Fibroblast of skin of scalp (primary cell): ENCODE measurements at regions not wholly inside any gene's neighbourhood (a gene's known extent, or its start where the extent isn't known, plus 50 kb on each side); places are given as distances from the start of the nearest gene placed in this dataset.

ENCODE experiments used
- DNase-seq: peaks from one replicate; pipeline ENCODE4 v3.0.0-alpha.2; 2013

DNA sequence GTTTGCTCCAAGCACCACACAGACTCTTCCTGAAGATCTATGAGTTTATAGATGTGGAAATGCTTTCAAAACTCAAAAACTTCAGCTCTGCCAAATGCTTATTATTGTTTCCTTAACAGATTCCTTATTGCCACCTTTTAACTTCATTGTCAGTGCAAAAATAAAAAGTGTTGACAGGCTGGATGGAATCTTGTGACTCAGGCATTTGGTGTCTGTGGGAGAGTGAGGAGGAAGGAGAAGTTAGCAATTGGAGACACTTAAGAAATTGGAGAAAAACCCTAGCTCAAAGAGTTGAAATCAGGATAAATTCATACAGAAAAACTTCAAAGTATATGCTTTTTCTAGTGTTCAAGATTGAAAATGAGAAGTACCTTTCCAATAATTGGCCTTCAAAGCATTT, 140.6 kb upstream of the PUM3 start:
- DNase-seq, result peak; percentile 65

DNA sequence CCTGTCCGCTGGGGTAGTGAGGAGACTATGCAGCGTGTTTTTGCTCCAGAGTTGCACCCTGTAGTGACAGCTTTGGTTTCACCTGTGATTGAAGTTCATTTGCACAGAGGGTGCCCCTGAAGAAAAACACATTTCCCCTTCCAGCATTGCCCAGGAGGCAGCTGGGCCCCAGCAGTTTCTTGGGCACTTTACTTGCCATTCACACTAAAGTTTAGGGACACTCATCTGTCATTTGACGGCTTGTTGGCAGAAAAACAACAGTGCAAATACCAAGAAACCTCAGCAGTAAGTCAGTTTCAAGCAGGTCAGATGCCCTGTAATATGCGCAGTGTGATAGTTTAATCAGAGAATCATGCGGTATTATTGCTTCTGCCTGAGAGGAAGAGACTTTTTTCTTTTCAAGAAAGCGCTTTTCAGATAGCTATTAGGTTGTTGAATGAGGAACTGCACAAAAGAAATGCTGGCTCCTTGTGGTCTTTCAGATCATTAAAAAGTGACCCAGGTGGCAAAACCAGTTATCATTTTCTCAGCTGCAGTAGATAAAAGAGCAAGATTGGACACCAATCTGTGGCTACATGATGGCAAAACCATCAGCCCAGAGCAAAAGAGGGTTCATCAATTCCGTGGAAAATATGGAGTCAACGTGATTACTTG, 136.2 kb upstream of the PUM3 start:
- no peak for DNase-seq

DNA sequence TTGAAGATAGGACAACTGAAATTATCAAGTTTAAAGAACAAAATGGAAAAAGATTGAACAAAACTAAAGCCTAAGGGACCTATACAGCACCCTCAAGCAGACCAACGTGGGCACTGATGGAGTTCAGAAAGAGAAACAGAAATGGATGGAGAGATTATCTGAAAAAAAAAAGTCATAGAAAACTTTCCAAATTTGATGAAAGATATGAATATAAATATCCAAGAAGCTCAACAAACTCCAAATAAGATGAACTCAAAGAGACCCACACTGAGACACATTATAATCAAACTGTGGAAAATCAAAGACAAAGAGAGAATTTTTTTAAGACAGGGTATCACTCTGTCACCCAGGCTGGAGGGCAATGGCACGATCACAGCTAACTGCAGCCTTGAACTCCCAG, 128.6 kb upstream of the PUM3 start:
- no peak for DNase-seq

DNA sequence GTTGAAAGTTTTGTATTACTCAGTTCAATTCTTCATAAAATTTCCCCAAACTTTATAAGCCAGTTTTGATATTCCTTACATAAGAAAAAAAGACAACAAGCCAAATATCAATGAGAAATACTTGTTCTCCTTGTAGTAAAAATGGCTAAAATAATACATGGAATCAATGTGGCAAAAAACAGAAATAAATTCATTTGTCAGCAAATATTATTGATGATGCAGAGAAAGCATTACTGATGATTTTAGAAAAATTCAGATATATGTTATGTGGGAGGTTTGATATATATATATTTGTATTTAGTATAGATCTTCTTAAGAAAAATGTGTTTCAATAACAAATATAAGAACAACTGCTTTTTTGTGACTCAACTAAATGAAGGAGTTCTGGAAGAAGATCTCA, 127.0 kb upstream of the PUM3 start:
- no peak for DNase-seq

DNA sequence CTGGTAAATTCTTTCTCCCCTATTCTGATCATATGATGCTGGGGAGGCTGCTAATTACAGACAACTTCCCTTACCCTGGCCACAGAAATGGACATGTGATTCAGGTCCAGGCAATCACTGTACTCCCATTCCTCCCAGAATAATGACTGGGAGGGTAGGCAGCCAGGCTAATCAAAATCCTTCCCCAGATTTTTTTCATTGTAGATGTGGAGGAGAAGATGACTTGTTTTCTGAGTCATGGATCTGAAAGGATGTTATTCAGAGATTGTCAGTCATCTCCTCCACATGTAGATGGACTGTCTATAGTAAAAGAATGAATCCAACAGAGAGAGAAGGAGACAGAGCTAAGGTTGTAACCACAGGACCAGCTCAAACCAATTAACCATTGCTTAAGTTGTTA, 123.9 kb upstream of the PUM3 start:
- DNase-seq, result peak; percentile 44

DNA sequence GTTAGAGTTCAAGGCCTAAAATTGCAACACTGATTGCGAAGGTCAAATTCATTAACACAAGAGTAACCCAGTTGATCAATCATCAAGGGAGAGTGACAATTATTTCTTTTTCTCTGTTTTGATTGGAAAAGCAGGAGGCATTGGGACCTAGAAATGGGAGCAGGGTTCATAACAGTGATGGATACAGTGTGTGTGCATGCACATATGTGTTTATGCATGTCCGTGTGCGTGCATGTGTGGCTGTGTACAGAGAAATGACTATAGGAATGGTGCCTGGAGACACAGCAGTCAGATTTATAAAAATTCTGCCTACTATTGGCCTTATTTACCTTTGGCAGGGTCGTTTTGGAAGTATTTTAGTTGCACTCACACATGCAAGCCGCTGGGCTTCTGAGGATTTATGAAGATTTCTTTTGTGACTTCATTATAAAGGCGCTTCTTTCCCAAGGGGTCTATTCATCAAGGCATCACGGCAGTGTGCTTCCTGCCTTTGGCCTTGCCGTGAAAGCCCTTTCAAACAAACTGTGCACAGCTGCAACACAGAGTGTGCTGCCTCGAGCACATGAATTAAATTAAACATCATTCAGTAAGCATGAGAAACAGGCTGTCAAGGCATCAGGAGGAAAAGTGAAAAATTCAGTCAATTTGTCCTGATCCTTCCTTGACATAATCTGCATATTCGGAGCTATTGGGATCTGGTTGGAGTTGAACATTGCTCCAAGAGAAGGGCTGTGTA, 122.8 kb upstream of the PUM3 start:
- DNase-seq, result no peak

DNA sequence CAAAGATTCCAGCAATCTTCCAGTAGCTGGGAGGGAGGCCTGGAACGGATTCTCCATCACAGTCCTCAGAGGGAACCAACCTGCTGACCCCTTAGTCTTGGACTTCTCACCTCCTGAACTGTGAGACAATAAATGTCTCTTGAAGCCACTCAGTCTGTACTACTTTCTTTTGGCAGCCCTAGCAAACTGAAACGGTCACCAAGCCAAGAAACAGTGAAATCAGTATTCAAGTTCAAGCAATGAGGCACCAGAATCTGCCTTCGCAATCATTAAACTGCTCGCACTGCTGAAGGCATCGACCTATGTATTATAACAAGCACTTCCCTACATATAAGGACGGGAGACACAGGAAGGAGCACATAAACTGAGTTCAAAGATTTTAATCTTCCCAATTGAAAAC, 120.6 kb upstream of the PUM3 start:
- no peak for DNase-seq

DNA sequence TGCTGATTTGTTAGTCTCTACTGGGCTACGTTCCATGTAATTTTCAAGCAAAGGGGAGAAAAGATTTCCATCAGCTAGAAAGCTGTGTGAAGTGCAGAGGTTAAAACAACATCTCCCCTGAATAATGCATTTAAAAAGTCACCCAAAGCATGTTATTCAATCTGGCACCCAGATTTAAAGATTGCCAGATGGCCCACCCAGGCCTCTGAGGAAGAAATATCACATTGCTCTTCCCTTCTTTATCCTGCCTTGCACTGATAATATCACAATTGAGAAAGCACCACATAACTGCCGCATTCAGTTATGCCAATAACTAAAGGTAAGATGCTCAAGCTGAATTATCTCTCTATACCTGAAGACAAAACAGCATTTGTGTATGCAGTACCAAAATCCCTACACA, 119.4 kb upstream of the PUM3 start:
- DNase-seq, result no peak

DNA sequence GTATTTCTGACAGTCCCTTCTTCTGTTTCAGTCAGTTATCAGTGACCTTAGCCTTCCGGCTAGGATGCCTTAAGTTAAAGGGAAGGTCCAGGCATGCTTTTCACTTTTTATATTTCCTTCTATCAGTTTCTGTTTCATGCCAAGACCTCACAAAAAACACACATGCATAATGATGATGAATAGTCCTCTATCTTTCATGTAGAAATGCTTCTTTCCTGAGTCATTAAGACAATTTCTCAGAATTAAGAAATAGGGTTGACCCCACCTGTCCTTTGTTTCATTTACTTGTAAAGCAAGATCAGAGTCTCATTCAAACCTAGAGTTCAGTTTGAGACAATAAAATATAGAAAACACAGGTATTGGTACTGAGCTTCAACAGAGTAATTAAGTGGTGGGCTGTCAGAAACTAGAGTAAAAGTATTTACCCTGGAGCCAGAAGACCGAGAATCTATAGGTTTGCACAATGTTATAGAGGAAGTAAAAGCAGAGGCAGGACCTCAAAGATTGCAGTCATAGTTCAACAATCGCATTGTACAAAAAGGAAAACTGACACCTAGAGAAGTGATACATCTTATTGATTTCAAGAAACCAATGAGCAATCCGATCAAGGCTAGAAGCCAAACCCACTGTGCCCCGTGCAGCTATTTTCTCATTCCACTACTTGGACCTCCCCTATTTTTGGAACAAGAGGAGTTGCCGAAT, 118.7 kb upstream of the PUM3 start:
- no peak for DNase-seq

DNA sequence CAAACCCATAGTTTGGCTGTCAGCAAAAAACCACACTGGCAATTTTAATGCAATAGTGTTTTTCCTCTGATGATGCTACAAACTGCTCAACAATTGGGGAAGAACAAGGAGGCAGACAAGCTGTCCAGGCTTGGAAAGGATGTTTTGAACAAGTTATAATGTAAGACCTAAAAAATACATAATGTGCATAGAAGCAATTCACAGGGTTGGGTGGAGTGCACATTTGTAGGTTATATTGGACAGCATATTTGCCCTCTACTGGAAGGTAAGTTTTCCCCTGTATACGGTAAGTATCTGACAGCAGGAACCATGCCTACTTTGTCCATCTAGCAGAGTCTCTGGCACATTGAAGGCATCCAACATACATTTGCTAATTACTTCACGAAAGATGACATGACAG, 114.3 kb upstream of the PUM3 start:
- DNase-seq, result no peak

DNA sequence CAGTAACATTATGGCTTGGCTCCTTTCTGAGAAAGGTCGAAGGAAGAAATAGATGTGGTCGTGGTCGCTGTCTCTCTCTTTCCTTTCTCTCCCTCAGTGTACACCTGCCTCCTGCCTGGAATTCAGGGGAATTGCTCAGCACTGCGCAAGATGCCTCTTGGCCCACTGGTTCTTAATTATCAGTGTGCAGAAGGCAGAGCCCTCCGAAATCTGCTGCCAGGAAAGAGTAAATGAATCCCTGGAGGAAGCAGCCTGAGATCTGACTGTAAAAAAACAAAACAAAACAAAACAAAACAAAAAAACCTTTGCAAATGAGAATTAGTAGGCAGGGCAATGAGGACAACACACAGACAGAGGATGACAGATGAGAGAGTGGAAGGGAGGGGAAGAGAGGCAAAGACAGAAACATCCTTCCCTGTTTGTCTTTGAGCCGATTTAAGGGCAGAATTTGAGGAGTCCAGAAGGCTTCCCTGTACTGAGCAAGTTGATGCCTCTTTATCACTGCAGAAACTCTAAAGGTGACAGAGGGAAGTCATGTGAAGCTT, 113.8 kb upstream of the PUM3 start:
- DNase-seq, result no peak

DNA sequence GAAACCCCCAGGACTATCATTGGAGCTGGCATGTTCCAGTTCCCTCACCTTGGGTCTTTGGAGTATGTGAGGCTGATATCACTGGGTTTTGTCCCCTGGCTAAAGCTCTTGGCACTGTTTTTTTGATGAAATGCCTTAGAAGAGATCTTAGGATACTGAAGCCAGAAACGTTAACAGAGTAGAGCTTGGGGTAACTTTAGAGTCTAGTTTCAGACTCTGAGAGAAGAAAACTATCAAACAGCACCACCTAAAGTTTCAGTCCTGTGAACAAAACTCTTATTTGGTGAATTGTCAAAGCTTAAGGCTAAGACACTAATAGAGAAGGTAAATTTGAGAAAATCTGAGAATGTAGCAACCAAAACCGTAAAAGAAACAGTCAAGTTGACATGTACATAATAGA, 111.7 kb upstream of the PUM3 start:
- no peak for DNase-seq

DNA sequence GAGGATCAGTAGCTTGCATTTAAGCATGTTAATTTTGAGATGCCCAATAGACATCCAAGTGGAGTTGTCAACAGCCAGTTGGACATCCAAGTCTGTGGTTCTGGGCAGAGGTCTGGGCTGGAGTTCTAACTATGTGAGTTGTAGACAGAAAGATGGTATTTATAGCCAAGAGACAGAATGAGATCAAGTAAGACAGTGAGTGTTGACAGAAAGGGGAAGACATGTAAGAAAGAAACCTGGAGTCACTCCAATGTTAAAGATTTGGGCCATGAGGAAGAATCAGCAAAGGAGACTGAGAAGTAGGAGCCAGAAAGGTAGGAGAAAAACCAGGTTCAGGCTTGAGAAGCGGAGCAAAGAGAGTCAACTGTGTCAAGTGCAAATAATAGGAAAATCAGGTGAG, 95.5 kb upstream of the PUM3 start:
- no peak for DNase-seq

DNA sequence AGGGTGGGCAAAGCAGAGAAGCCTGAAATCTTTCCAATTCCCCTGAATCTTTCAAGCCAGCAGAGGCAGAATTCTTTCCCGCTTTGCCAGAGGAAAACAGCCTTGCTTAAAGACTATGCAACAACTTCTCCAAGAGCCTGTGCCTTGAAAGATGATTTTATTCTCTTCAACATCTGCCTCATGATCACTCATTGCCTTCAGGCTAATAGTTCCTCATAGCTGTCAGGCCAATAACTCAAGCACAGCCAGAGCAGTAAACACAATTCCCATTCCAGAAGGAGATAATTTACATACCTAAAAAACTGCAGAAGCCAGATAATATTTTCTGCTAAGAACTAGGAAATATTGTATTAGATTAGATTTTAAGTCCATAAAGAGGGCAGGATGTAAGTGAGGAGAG, 92.3 kb upstream of the PUM3 start:
- DNase-seq, result no peak

DNA sequence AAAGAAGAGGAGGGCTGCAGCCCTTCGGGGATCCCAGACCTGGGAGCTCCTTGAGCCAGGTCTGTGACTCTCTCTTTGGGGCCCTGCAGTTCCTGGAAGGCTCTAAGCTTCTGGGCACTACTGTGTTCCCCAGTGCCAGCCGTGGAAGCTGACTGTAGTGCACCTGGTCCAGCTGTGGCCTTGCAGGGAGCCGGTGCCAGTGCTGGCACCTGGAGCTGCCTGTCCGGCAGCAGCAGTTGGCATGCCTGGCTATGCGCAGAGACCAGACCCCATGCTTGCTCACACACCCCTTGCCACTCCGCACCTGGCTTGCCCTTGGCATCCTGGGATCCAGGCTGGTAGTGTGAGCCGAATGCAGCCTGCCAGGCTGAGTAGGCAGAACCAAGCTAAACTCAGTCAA, 91.0 kb upstream of the PUM3 start:
- DNase-seq, result no peak

DNA sequence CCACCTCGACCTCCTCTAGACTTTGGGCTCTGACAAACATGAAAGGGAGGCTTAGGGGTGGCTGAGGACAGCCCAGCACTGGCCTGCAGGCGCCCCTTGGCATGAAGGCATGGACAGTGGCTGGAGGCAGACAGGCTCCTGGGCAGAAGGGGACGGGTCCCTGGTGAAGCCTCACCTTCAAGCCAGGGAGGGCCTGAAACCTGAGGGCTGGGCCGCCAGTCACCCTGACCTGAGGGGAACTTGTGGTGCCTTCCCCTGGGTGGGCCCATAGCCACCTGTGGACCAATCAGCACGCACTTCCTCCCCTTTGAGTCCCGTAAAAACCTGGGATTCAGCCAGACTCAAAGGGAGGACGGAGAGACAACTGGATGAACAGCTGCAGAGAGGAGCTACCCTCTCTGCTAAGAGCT, 90.4 kb upstream of the PUM3 start:
- DNase-seq, result no peak

DNA sequence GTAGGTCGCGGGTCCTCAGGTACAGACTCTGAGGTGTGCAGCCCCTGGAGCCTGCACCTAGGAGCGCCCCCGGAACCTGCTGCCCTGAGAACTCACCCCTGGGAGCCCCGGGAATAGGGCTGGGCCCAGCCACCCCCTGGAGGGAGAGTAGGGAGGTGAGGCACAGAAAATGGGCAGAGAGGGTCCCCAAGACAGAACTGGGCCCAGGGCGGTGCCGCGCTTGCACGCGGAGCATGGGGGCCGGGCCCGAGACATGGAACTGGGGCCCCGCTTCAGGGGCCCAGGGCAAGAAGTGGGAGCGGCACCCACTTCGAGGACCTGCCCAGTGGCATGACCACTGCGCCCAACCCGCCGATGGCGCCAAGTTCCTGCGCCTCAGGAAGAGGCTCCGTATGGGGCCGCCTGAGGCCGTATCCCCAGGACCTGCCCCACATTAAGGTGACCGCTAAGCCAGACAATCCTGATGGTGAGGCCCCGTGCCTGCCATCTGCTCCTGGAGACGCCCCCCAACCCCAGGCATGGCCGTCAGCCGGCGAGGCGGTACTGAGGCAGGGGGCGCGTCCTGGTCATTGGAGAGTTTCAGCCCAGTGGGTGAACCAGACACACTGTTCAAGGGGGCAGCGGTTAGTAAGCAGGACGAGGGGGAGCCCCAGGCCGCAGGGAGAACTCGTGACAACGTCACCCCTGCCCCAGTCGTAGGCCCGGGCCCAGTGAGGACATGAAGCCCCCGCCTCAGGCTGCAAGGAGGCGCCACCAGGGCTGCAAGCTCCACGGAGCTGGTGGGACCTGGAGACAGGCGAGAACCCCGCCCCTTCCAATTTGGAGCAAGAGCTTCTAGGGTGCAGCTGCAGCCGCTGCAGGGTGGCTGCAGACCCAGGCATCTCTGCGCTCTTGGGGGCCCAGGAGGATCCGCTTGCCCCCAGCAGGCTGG, 89.5 kb upstream of the PUM3 start:
- no peak for DNase-seq

DNA sequence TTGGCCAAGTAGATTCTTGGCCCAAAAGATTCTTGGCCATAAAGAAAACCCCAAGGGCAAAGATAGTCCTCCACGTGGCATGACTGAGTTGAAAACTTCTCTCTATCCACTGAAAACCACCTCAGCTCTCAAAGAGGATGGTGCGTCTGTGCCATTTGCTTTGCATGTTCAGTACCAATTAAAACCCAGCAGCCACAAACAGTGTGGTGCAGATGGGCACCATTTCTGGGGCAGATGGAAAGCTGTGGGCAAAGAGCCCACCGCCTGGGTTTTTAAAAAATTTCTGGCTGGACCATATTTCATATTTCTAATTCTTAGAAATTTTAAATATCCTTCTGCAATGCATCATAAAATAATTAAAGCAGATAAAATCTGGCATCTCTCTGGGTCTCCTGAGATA, 84.5 kb upstream of the PUM3 start:
- no peak for DNase-seq

DNA sequence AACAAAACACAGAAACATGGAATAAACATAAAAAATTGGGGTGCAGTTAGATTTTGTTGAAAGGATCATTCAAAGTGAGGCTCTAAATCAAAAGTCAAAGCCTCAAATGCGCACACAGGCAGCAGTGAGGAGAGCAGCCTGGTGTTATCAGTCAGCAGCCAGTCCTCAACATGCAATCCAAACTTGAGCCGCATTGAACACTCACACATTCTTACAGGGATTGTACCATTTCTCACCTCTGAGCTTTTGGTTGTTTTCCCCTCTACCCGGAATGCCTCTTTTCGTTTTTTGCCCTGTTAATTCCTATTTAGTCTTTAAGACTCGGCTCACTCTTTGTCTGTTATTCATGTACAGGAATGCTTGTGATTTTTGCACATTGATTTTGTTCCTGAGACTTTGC, 81.1 kb upstream of the PUM3 start:
- DNase-seq, result no peak

DNA sequence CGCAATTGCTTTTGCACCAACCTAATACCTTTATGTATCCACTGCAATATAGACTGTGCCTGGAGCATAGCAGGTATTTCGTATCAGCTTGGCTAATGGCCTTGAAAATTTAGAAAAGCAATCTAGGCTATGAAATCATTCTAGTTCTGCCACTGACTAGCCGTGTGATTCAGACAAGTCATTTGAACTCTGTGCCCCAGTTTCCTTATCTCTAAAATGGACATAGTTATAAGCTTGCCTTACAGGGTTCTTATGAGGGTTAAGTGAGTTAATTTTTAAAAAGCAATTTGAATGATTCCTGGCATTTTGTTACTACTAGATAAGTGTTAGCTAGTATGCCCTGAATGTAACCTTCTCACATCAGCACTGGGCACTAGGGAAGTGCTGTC, 80.5 kb upstream of the PUM3 start:
- DNase-seq, result no peak

DNA sequence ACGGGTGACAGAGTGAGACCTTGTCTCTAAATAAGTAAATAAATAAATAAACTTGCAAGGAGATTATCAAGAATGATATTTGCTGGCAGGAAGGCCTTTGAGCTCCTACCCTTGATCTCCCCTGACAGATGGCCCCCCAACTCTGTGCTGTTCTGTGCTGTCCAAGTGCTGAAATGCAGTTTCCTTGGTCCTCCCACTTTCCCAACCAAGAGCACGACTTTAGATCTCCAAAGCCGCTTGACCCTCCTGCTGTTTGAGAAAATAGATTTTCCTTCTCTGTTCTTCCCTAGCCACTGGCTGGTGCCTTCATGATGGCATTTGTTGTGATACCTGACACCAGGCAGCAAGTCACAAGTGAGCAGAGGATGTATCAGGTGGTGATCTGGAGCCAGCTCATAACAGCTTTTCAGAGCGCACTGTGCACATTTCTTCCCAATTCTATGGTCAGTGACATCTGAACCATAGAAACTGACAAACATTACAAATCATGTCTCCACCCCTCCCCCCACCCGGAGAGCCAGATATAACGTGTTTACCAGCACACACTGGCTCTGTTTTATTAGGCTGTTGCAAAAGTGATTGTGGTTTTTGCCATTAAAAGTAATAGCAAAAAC, 80.0 kb upstream of the PUM3 start:
- no peak for DNase-seq

DNA sequence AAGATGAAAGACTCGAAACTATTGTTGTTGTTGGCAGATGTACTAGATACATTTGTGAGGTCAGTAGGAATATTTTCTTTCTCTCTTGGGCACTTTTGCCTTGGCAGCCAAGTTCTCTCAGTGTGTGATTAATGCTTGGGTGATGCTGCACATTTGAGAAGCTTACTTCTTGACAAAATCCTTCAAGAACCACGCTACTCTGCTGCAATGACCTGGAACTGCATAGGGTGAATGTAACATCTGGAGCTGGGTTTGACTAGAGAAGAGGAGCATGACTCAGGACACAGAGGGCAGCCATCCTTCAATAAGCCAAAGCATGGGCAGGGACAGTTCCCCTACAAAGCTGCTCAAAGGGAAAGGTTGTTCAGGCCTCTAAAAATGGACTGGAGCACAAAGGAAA, 75.5 kb upstream of the PUM3 start:
- peak; percentile 75 for DNase-seq
